Spinal cord (tissue), 9 donors: ENCODE measurements at regions not wholly inside any gene's neighbourhood (a gene's known extent, or its start where the extent isn't known, plus 50 kb on each side); places are given as distances from the start of the nearest gene placed in this dataset.
"Not testable (repeated sequence)": the region's sequence is repeated elsewhere in the genome, so short reads cannot be mapped to it uniquely, and the experiment has no call there.

Experiments
- DNase-seq, 6 donors: peaks; one replicate each; pipeline versions ENCODE4 v3.0.0 to v3.0.0-alpha.2; 2013 to 2015; ENCODE audit warnings: low spot score in 6 of 6, low read depth in 4 of 6
- H3K27ac ChIP-seq: one replicate; pipeline ENCODE4 v1.5.1; 2013; ENCODE audit warnings: low read depth, low read length, control low read depth
- H3K27me3 ChIP-seq: one replicate; pipeline ENCODE4 v1.6.1; 2013; ENCODE audit warnings: low read length; ENCODE audit not compliant: control insufficient read depth, insufficient read depth
- H3K36me3 ChIP-seq: one replicate; pipeline ENCODE4 v1.6.1; 2013; ENCODE audit warnings: low read length; ENCODE audit not compliant: control insufficient read depth, insufficient read depth
- H3K4me1 ChIP-seq: one replicate; pipeline ENCODE4 v1.6.1; 2013; ENCODE audit warnings: low read length; ENCODE audit not compliant: control insufficient read depth, insufficient read depth
- H3K4me3 ChIP-seq: one replicate; pipeline ENCODE4 v1.5.1; 2013; ENCODE audit warnings: low read depth, low read length, control low read depth
- H3K9me3 ChIP-seq: one replicate; pipeline ENCODE4 v1.6.1; 2013; ENCODE audit warnings: low read length; ENCODE audit not compliant: control insufficient read depth, insufficient read depth
- WGBS: methylation state at CpG from one replicate; pipeline ENCODE4 v1.1.5; 2013; ENCODE audit warnings: missing lambda C conversion rate; ENCODE audit not compliant: insufficient coverage; 5-methylcytosine and 5-hydroxymethylcytosine counted together
- donor health status: healthy.

DNA sequence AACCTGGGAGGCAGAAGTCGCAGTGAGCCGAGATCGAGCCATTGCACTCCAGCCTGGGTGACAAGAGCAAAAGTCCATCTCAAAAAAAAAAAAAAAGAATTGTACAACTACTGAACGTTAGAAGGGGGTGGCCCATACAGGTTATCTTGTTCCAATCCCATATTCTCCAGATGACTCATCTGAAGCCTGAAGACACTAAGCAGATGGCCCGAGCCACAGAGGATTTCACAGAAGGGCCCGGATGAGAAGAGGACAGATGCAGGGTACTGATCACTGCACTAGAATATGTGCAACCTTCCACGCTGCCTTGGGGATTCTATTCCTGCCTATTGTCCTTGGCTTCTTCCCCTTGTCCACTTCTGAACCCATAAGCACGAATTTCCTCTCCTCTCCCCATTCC lies 70.9 kb upstream of the UBASH3B start:
- Histone ChIP-seq H3K27ac (no peak overlapping the region), H3K9me3 (peaks cover 1% of the 10 kb centered on the region), H3K27me3 (no peaks in the 10 kb centered on the region), H3K4me1 (peaks cover 4% of the 10 kb centered on the region), H3K36me3 (no peaks in the 10 kb centered on the region), H3K4me3 (no peak overlapping the region)
- WGBS, result 76% methylated on average over 4 of the region's 8 CpGs
- no peak for DNase-seq

DNA sequence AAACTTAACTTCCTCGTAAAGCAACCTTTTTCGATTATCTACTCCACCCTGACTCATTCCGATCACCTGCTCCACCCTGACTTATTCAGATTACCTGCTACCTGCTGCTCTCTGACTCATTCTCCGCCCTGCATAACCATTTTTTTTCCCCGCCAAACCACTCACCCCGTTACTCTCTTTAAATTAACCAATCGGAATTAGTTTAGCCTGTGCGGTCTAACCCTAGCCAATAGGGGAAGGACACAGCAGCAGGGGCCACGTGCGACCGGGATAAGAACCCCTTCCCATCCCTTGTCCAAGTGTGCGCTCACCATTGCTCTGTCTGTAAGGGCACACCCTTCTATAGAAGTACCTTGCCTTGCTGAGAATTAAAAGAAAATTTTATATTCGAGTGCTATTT lies 75.5 kb upstream of the UBASH3B start:
- not testable (repeated sequence) for H3K9me3 ChIP-seq, H3K4me1 ChIP-seq, DNase-seq, H3K27me3 ChIP-seq, H3K4me3 ChIP-seq, H3K36me3 ChIP-seq, H3K27ac ChIP-seq
- 79% methylated on average over 10 of the region's 13 CpGs for WGBS

DNA sequence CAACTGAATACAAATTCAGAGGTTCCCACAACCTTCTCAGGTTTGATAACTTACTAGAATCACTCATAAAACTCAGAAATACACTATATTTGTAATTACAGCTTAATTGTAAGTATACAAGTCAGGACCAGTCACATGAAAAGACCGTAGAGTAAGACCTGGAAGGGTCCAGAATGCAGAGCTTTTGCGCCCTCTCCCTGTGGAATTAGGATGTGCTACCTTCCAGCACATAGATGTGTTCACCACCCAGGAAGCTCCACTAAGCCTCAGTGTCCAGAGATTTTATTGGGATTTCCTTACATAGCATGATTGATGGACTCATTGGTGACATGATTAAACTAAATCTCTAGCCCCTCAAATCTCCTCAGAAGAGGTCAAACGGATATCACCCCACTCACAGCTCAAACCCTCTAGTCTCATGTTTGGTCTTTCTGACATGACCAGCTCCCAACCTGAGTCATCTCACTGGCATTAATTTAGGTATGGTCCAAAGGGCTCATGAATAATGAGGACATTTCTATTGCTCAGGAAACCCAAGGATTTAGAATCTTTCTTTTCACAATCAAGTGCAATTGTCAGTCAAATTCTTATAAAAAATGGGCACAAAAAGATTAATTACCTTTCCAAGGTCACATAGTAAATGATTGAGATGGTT lies 77.2 kb upstream of the UBASH3B start:
- Histone ChIP-seq H3K27me3 (no peaks in the 10 kb centered on the region), H3K27ac (no peak overlapping the region), H3K36me3 (no peaks in the 10 kb centered on the region), H3K4me3 (no peak overlapping the region), H3K9me3 (no peaks in the 10 kb centered on the region), H3K4me1 (peaks cover 4% of the 10 kb centered on the region)
- 100% methylated on average over 2 of the region's 3 CpGs for WGBS
- DNase-seq, result no peak

DNA sequence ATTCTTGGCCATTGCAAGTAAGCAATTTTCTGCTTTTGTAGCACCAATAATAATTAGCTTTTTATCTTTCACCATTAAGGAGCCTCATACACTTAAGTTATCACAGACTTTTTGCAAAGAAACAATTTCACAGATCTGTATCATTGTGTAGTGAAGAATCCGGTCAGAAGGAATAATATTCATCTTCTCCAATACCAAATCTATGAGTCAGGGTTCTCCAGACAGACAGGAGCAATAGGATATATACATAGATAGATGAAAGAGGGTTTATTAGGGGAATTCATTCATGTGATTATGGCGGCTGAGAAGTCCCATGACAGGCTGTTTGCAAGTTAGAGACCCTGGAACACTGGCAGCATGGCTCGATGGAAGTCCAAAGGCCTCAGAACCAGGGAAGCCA lies 82.9 kb upstream of the UBASH3B start:
- Histone ChIP-seq H3K4me1 (no peaks in the 10 kb centered on the region), H3K27me3 (no peaks in the 10 kb centered on the region)

DNA sequence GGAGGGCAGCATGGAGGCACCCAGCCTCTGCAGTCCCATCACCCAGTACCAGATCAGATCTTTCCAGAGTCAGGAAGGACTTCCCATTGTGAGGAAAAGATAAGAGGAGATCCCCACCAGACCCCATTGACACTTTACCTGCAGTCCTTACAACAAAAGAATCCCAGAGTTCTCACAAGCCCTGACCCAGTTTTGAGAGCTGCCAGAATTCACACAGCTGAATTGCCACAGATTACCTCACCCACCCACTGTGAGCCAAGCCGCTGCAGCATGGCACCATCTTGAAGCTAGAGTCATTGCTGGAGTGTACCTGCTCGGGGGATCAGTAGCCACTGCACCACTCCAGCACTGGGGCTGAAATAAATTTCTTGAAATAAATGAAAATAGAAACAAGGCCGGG lies 91.8 kb upstream of the UBASH3B start:
- Histone ChIP-seq H3K9me3 (no peaks in the 10 kb centered on the region), H3K36me3 (no peaks in the 10 kb centered on the region), H3K4me1 (no peaks in the 10 kb centered on the region), H3K27ac (no peak overlapping the region), H3K4me3 (no peak overlapping the region), H3K27me3 (no peaks in the 10 kb centered on the region)
- WGBS, result 100% methylated on average over 1 of the region's 3 CpGs
- no peak for DNase-seq

More for the DNA sequence above, 82.9 kb upstream of the UBASH3B start:
- no peaks in the 10 kb centered on the region for H3K9me3 ChIP-seq
- H3K36me3 ChIP-seq, result no peaks in the 10 kb centered on the region
- H3K27ac ChIP-seq, result no peak overlapping the region
- H3K4me3 ChIP-seq, result no peak overlapping the region
- 100% methylated on average over 2 of the region's 3 CpGs for WGBS
- DNase-seq, result no peak

DNA sequence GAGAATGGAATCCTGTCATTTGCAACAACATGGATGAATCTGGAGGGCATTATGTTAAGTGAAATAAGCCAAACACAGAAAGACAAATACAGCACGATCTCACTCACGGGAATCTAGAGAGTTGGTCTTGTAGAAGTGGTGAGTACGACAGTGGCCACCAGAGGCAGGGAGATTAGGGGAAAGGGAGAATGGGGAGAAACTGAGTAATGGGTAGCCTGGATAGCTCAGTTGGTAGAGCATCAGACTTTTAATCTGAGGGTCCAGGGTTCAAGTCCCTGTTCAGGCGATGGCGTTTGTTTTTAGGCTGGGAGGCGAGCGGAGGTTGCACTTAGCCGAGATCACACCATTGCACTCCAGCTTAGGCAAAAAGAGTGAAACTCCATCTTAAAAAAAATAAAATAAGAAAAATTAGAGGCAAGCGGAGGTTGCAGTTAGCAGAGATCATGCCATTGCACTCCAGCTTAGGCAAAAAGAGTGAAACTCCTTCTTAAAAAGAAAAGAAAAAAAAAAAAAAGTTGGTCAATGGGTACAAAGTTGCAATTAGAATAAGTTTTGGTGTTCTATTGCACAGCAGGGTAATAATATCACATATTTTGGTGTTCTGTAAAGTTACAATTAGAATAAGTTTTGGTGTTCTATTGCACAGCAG lies 95.7 kb upstream of the UBASH3B start:
- Histone ChIP-seq H3K9me3 (no peaks in the 10 kb centered on the region), H3K4me3 (no peak overlapping the region)

DNA sequence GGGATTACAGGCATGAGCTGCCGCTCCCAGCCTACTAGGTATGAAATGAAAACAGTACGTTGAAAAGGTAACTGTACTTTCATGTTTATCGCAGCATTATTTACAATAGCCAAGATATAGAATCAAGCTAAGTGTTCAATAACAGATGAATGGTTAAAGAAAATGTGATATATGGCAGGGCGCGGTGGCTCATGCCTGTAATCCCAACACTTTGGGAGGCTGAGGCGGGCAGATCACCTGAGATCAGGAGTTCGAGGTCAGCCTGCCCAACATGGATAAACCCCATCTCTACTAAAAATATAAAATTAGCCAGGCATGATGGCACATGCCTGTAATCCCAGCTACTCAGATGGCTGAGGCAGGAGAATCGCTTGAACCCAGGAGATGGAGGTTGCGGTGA lies 96.3 kb upstream of the UBASH3B start:
- not testable (repeated sequence) for H3K9me3 ChIP-seq, H3K27ac ChIP-seq, H3K4me3 ChIP-seq, DNase-seq, H3K4me1 ChIP-seq, H3K36me3 ChIP-seq, H3K27me3 ChIP-seq
- 100% methylated on average over 2 of the region's 9 CpGs for WGBS

More for the DNA sequence above, 95.7 kb upstream of the UBASH3B start:
- Histone ChIP-seq H3K4me1 (no peaks in the 10 kb centered on the region), H3K27me3 (no peaks in the 10 kb centered on the region), H3K36me3 (no peaks in the 10 kb centered on the region), H3K27ac (no peak overlapping the region)
- 82% methylated on average over 6 of the region's 9 CpGs for WGBS
- DNase-seq, result no peak

- not testable (repeated sequence) for H3K4me3 ChIP-seq, H3K4me1 ChIP-seq, H3K9me3 ChIP-seq, H3K27me3 ChIP-seq, H3K27ac ChIP-seq, H3K36me3 ChIP-seq, DNase-seq
- 83% methylated on average over 5 of the region's 6 CpGs for WGBS
Observed at GRCh38 chr11:122557163-122557562, 98.4 kb upstream of the UBASH3B start.

GRCh38 chr11:122556605-122557004 lies 98.9 kb upstream of the UBASH3B start:
- no peak overlapping the region for H3K27ac ChIP-seq
- DNase-seq, result peak in 2 of 6 donors; percentile 27 to 74
- 44% methylated on average over 34 of the region's 34 CpGs for WGBS
- no peak overlapping the region for H3K4me3 ChIP-seq
- no peaks in the 10 kb centered on the region for H3K9me3 ChIP-seq
- H3K27me3 ChIP-seq, result no peaks in the 10 kb centered on the region
- H3K4me1 ChIP-seq, result no peaks in the 10 kb centered on the region
- no peaks in the 10 kb centered on the region for H3K36me3 ChIP-seq

DNA sequence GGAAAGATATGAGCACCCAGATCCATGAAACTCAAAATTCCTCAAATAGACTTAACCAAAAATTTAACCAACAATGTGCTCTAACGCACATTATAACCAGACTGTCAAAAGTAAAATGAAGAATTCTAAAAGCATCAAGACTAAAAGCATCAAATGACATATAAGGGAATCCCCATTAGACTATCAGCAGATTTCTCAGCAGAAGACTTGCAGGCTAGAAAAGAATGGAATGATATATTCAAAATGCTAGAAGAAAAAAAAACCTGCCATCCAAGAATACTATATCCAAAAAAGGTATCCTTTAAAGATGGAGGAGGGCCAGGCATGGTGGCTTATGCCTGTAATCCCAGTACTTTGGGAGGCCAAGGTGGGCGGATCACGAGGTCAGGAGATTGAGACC lies 117.5 kb upstream of the UBASH3B start:
- WGBS, result 83% methylated on average over 2 of the region's 3 CpGs
- DNase-seq, result no peak
- H3K27me3 ChIP-seq, result no peaks in the 10 kb centered on the region
- H3K4me1 ChIP-seq, result no peaks in the 10 kb centered on the region
- H3K27ac ChIP-seq, result no peak overlapping the region
- H3K4me3 ChIP-seq, result no peak overlapping the region
- no peaks in the 10 kb centered on the region for H3K36me3 ChIP-seq
- H3K9me3 ChIP-seq, result peaks cover 13% of the 10 kb centered on the region
